ENCODE measurements at regions not wholly inside any gene's neighbourhood (a gene's known extent, or its start where the extent isn't known, plus 50 kb on each side); places are given as distances from the start of the nearest gene placed in this dataset.

- Histone ChIP-seq H3K27ac (ENCODE audit: low read depth, low read length, severe bottlenecking) (no peak overlapping the region), H3K4me1 (ENCODE audit: control insufficient read depth, insufficient read depth, low read length, poor library complexity, severe bottlenecking) (peaks cover 3% of the 10 kb centered on the region), H3K9me3 (ENCODE audit: control insufficient read depth, low read length) (no peaks in the 10 kb centered on the region), H3K4me3 (ENCODE audit: extremely low read depth, insufficient read depth, low read length, poor library complexity, severe bottlenecking) (no peak overlapping the region), H3K36me3 (ENCODE audit: control insufficient read depth, insufficient read depth, low read length) (no peaks in the 10 kb centered on the region)
- 89 to 95% methylated on average over 3 of the region's 3 CpGs for WGBS, 2 experiments (ENCODE audit: insufficient coverage in 2 of 2)
Measured at GRCh38 chr14:43877351-43877960, 629.6 kb downstream of the FSCB start.

- Histone ChIP-seq H3K4me1 (ENCODE audit: control insufficient read depth, insufficient read depth, low read length, poor library complexity, severe bottlenecking) (peaks cover 3% of the 10 kb centered on the region), H3K36me3 (ENCODE audit: control insufficient read depth, insufficient read depth, low read length) (no peaks in the 10 kb centered on the region), H3K9me3 (ENCODE audit: control insufficient read depth, low read length) (no peaks in the 10 kb centered on the region), H3K27ac (ENCODE audit: low read depth, low read length, severe bottlenecking) (peak overlapping the region; percentile 57), H3K4me3 (ENCODE audit: extremely low read depth, insufficient read depth, low read length, poor library complexity, severe bottlenecking) (no peak overlapping the region)
- 78 to 79% methylated on average over 3 of the region's 7 CpGs for WGBS, 2 experiments (ENCODE audit: insufficient coverage in 2 of 2)
Measured at GRCh38 chr14:43872752-43873655, 634.1 kb downstream of the FSCB start.

GRCh38 chr14:43872222-43872621 is 634.9 kb downstream of the FSCB start:
- Histone ChIP-seq H3K4me1 (ENCODE audit: control insufficient read depth, insufficient read depth, low read length, poor library complexity, severe bottlenecking) (peaks cover 3% of the 10 kb centered on the region), H3K9me3 (ENCODE audit: control insufficient read depth, low read length) (no peaks in the 10 kb centered on the region), H3K4me3 (ENCODE audit: extremely low read depth, insufficient read depth, low read length, poor library complexity, severe bottlenecking) (no peak overlapping the region), H3K36me3 (ENCODE audit: control insufficient read depth, insufficient read depth, low read length) (no peaks in the 10 kb centered on the region), H3K27ac (ENCODE audit: low read depth, low read length, severe bottlenecking) (no peak overlapping the region)
- WGBS, 2 experiments (ENCODE audit: insufficient coverage in 2 of 2), result 75 to 87% methylated on average over 3 to 4 of the region's 5 CpGs

GRCh38 chr14:43858981-43859380 is 648.1 kb downstream of the FSCB start:
- Histone ChIP-seq H3K36me3 (ENCODE audit: control insufficient read depth, insufficient read depth, low read length) (no peaks in the 10 kb centered on the region), H3K9me3 (ENCODE audit: control insufficient read depth, low read length) (no peaks in the 10 kb centered on the region), H3K27ac (ENCODE audit: low read depth, low read length, severe bottlenecking) (no peak overlapping the region), H3K4me3 (ENCODE audit: extremely low read depth, insufficient read depth, low read length, poor library complexity, severe bottlenecking) (no peak overlapping the region), H3K4me1 (ENCODE audit: control insufficient read depth, insufficient read depth, low read length, poor library complexity, severe bottlenecking) (no peaks in the 10 kb centered on the region)

GRCh38 chr14:43855556-43855955 is 651.5 kb downstream of the FSCB start:
- Histone ChIP-seq H3K4me1 (ENCODE audit: control insufficient read depth, insufficient read depth, low read length, poor library complexity, severe bottlenecking) (no peaks in the 10 kb centered on the region), H3K27ac (ENCODE audit: low read depth, low read length, severe bottlenecking) (no peak overlapping the region), H3K36me3 (ENCODE audit: control insufficient read depth, insufficient read depth, low read length) (no peaks in the 10 kb centered on the region), H3K4me3 (ENCODE audit: extremely low read depth, insufficient read depth, low read length, poor library complexity, severe bottlenecking) (no peak overlapping the region), H3K9me3 (ENCODE audit: control insufficient read depth, low read length) (no peaks in the 10 kb centered on the region)
- 91 to 100% methylated on average over 1 of the region's 3 CpGs for WGBS, 2 experiments (ENCODE audit: insufficient coverage in 2 of 2)

- WGBS, 2 experiments (ENCODE audit: insufficient coverage in 2 of 2), result no CpG with 5 or more reads among the region's 1 CpG
- Histone ChIP-seq H3K4me3 (ENCODE audit: extremely low read depth, insufficient read depth, low read length, poor library complexity, severe bottlenecking) (no peak overlapping the region), H3K9me3 (ENCODE audit: control insufficient read depth, low read length) (no peaks in the 10 kb centered on the region), H3K4me1 (ENCODE audit: control insufficient read depth, insufficient read depth, low read length, poor library complexity, severe bottlenecking) (no peaks in the 10 kb centered on the region), H3K36me3 (ENCODE audit: control insufficient read depth, insufficient read depth, low read length) (no peaks in the 10 kb centered on the region), H3K27ac (ENCODE audit: low read depth, low read length, severe bottlenecking) (no peak overlapping the region)
Measured at GRCh38 chr14:43853541-43853940, 653.5 kb downstream of the FSCB start.

GRCh38 chr14:43803076-43803689 is 703.9 kb downstream of the FSCB start:
- Histone ChIP-seq H3K4me1 (ENCODE audit: control insufficient read depth, insufficient read depth, low read length, poor library complexity, severe bottlenecking) (no peaks in the 10 kb centered on the region), H3K27ac (ENCODE audit: low read depth, low read length, severe bottlenecking) (no peak overlapping the region), H3K36me3 (ENCODE audit: control insufficient read depth, insufficient read depth, low read length) (no peaks in the 10 kb centered on the region), H3K9me3 (ENCODE audit: control insufficient read depth, low read length) (peaks cover 6% of the 10 kb centered on the region), H3K4me3 (ENCODE audit: extremely low read depth, insufficient read depth, low read length, poor library complexity, severe bottlenecking) (no peak overlapping the region)
- WGBS, 2 experiments (ENCODE audit: insufficient coverage in 2 of 2), result 100% methylated on average over 2 of the region's 2 CpGs; no CpG with 5 or more reads in 1 of the 2 experiments

GRCh38 chr14:43795600-43796228 is 711.4 kb downstream of the FSCB start:
- no peak overlapping the region for H3K27ac ChIP-seq (ENCODE audit: low read depth, low read length, severe bottlenecking)
- no peak overlapping the region for H3K4me3 ChIP-seq (ENCODE audit: extremely low read depth, insufficient read depth, low read length, poor library complexity, severe bottlenecking)
- no peaks in the 10 kb centered on the region for H3K4me1 ChIP-seq (ENCODE audit: control insufficient read depth, insufficient read depth, low read length, poor library complexity, severe bottlenecking)
- H3K36me3 ChIP-seq (ENCODE audit: control insufficient read depth, insufficient read depth, low read length), result no peaks in the 10 kb centered on the region
- no peaks in the 10 kb centered on the region for H3K9me3 ChIP-seq (ENCODE audit: control insufficient read depth, low read length)

GRCh38 chr14:43793579-43793978 is 713.5 kb downstream of the FSCB start:
- 66 to 86% methylated on average over 1 to 2 of the region's 2 CpGs for WGBS, 2 experiments (ENCODE audit: insufficient coverage in 2 of 2)
- Histone ChIP-seq H3K27ac (ENCODE audit: low read depth, low read length, severe bottlenecking) (no peak overlapping the region), H3K4me3 (ENCODE audit: extremely low read depth, insufficient read depth, low read length, poor library complexity, severe bottlenecking) (no peak overlapping the region), H3K9me3 (ENCODE audit: control insufficient read depth, low read length) (no peaks in the 10 kb centered on the region), H3K36me3 (ENCODE audit: control insufficient read depth, insufficient read depth, low read length) (no peaks in the 10 kb centered on the region), H3K4me1 (ENCODE audit: control insufficient read depth, insufficient read depth, low read length, poor library complexity, severe bottlenecking) (no peaks in the 10 kb centered on the region)

GRCh38 chr14:43792980-43793379 is 714.1 kb downstream of the FSCB start:
- no peak overlapping the region for H3K27ac ChIP-seq (ENCODE audit: low read depth, low read length, severe bottlenecking)
- H3K9me3 ChIP-seq (ENCODE audit: control insufficient read depth, low read length), result no peaks in the 10 kb centered on the region
- H3K4me1 ChIP-seq (ENCODE audit: control insufficient read depth, insufficient read depth, low read length, poor library complexity, severe bottlenecking), result no peaks in the 10 kb centered on the region
- no peaks in the 10 kb centered on the region for H3K36me3 ChIP-seq (ENCODE audit: control insufficient read depth, insufficient read depth, low read length)
- WGBS, 2 experiments (ENCODE audit: insufficient coverage in 2 of 2), result no CpG with 5 or more reads among the region's 3 CpGs
- H3K4me3 ChIP-seq (ENCODE audit: extremely low read depth, insufficient read depth, low read length, poor library complexity, severe bottlenecking), result no peak overlapping the region
